ENCODE measurements at regions not wholly inside any gene's neighbourhood (a gene's known extent, or its start where the extent isn't known, plus 50 kb on each side); places are given as distances from the start of the nearest gene placed in this dataset.

- Histone ChIP-seq H3K27me3 (no peaks in the 10 kb centered on the region), H3K4me3 (no peak overlapping the region), H3K9me3 (no peaks in the 10 kb centered on the region), H3K36me3 (no peaks in the 10 kb centered on the region), H3K27ac (no peak overlapping the region), H3K4me1 (peaks cover 0 to 7% of the 10 kb centered on the region in 2 donors)
- peak; percentile 54 for DNase-seq (ENCODE audit: low spot score)
- TF ChIP-seq CTCF (IDR thresholded peaks at IDR 0.05), result no peak
These were observed 57.5 kb upstream of the IFFO2 start for GRCh38 chr1:19013826-19014548.

GRCh38 chr1:19011845-19012231 lies 55.4 kb upstream of the IFFO2 start:
- Histone ChIP-seq H3K9me3 (no peaks in the 10 kb centered on the region), H3K4me1 (peaks cover 0 to 7% of the 10 kb centered on the region in 2 donors), H3K36me3 (no peaks in the 10 kb centered on the region), H3K27me3 (no peaks in the 10 kb centered on the region), H3K27ac (no peak overlapping the region), H3K4me3 (no peak overlapping the region)
- TF ChIP-seq CTCF (IDR thresholded peaks at IDR 0.05), result no peak
- DNase-seq (ENCODE audit: low spot score), result no peak

GRCh38 chr1:19010995-19011844 lies 54.7 kb upstream of the IFFO2 start:
- Histone ChIP-seq H3K4me1 (peaks cover 0 to 7% of the 10 kb centered on the region in 2 donors), H3K36me3 (no peaks in the 10 kb centered on the region), H3K27ac (peak overlapping the region; percentile 48 to 59), H3K9me3 (no peaks in the 10 kb centered on the region), H3K27me3 (no peaks in the 10 kb centered on the region), H3K4me3 (no peak overlapping the region)
- peak; percentile 92 for DNase-seq (ENCODE audit: low spot score)
- TF ChIP-seq CTCF (IDR thresholded peaks at IDR 0.05), result no peak

GRCh38 chr1:19010503-19010902 lies 54.0 kb upstream of the IFFO2 start:
- Histone ChIP-seq H3K9me3 (no peaks in the 10 kb centered on the region), H3K4me3 (no peak overlapping the region), H3K27ac (peak overlapping the region; percentile 48 to 59), H3K27me3 (no peaks in the 10 kb centered on the region), H3K36me3 (no peaks in the 10 kb centered on the region), H3K4me1 (peaks cover 0 to 7% of the 10 kb centered on the region in 2 donors)
- no peak for DNase-seq (ENCODE audit: low spot score)
- no peak for TF ChIP-seq CTCF (IDR thresholded peaks at IDR 0.05)

- no peak for TF ChIP-seq CTCF (IDR thresholded peaks at IDR 0.05)
- Histone ChIP-seq H3K27me3 (no peaks in the 10 kb centered on the region), H3K4me1 (peaks cover 0 to 7% of the 10 kb centered on the region in 2 donors), H3K4me3 (no peak overlapping the region), H3K9me3 (no peaks in the 10 kb centered on the region), H3K36me3 (no peaks in the 10 kb centered on the region), H3K27ac (no peak overlapping the region)
- DNase-seq (ENCODE audit: low spot score), result no peak
These were observed 53.4 kb upstream of the IFFO2 start for GRCh38 chr1:19009882-19010321.
